ENCODE measurements at regions not wholly inside any gene's neighbourhood (a gene's known extent, or its start where the extent isn't known, plus 50 kb on each side); places are given as distances from the start of the nearest gene placed in this dataset.

GRCh38 chr4:12933760-12934221 is 550.3 kb downstream of the RAB28 start:
- no peak overlapping the region for H3K4me3 ChIP-seq
- no peaks in the 10 kb centered on the region for H3K4me1 ChIP-seq
- TF ChIP-seq POLR2A (IDR thresholded peaks at IDR 0.05) (no peak), CTCF (IDR thresholded peaks at IDR 0.05) (no peak)
- intact Hi-C loops (cut with DNase I; ENCODE audit: low total_unique reads), result no loop called here
- H3K27ac ChIP-seq, result no peak overlapping the region
- DNase-seq, result no peak
- H3K9me3 ChIP-seq, result no peaks in the 10 kb centered on the region
- H3K36me3 ChIP-seq, result no peaks in the 10 kb centered on the region
- H3K27me3 ChIP-seq, result no peaks in the 10 kb centered on the region

- TF ChIP-seq POLR2A (IDR thresholded peaks at IDR 0.05), result no peak
- no peak for TF ChIP-seq CTCF (IDR thresholded peaks at IDR 0.05)
- intact Hi-C loops (cut with DNase I; ENCODE audit: low total_unique reads), result no loop called here
- Histone ChIP-seq H3K9me3 (no peaks in the 10 kb centered on the region), H3K4me1 (no peaks in the 10 kb centered on the region), H3K36me3 (no peaks in the 10 kb centered on the region), H3K4me3 (no peak overlapping the region), H3K27ac (no peak overlapping the region), H3K27me3 (no peaks in the 10 kb centered on the region)
- no peak for DNase-seq
Measured at GRCh38 chr4:12932203-12932788, 551.8 kb downstream of the RAB28 start.

GRCh38 chr4:12929784-12930183 is 554.4 kb downstream of the RAB28 start:
- intact Hi-C loops (cut with DNase I; ENCODE audit: low total_unique reads), result no loop called here
- H3K9me3 ChIP-seq, result no peaks in the 10 kb centered on the region
- DNase-seq, result no peak

GRCh38 chr4:12928751-12929150 is 555.4 kb downstream of the RAB28 start:
- Histone ChIP-seq H3K4me1 (no peaks in the 10 kb centered on the region), H3K27me3 (no peaks in the 10 kb centered on the region), H3K36me3 (no peaks in the 10 kb centered on the region), H3K9me3 (no peaks in the 10 kb centered on the region), H3K4me3 (no peak overlapping the region), H3K27ac (no peak overlapping the region)
- TF ChIP-seq CTCF (IDR thresholded peaks at IDR 0.05), result no peak
- no peak for TF ChIP-seq POLR2A (IDR thresholded peaks at IDR 0.05)
- DNase-seq, result no peak
- intact Hi-C loops (cut with DNase I; ENCODE audit: low total_unique reads), result no loop called here

More at GRCh38 chr4:12929784-12930183, 554.4 kb downstream of the RAB28 start:
- no peaks in the 10 kb centered on the region for H3K27me3 ChIP-seq
- no peaks in the 10 kb centered on the region for H3K4me1 ChIP-seq
- H3K4me3 ChIP-seq, result no peak overlapping the region
- TF ChIP-seq POLR2A (IDR thresholded peaks at IDR 0.05), result no peak
- no peak for TF ChIP-seq CTCF (IDR thresholded peaks at IDR 0.05)
- H3K36me3 ChIP-seq, result no peaks in the 10 kb centered on the region
- H3K27ac ChIP-seq, result no peak overlapping the region

GRCh38 chr4:12926189-12927066 is 557.7 kb downstream of the RAB28 start:
- no peak overlapping the region for H3K27ac ChIP-seq
- H3K9me3 ChIP-seq, result no peaks in the 10 kb centered on the region
- no peak overlapping the region for H3K4me3 ChIP-seq
- no peak for DNase-seq
- H3K27me3 ChIP-seq, result no peaks in the 10 kb centered on the region
- intact Hi-C loops (cut with DNase I; ENCODE audit: low total_unique reads), result no loop called here
- no peak for TF ChIP-seq CTCF (IDR thresholded peaks at IDR 0.05)
- TF ChIP-seq POLR2A (IDR thresholded peaks at IDR 0.05), result no peak
- no peaks in the 10 kb centered on the region for H3K36me3 ChIP-seq
- H3K4me1 ChIP-seq, result no peaks in the 10 kb centered on the region
